HL-60 (cell line): ENCODE measurements at regions not wholly inside any gene's neighbourhood (a gene's known extent, or its start where the extent isn't known, plus 50 kb on each side); places are given as distances from the start of the nearest gene placed in this dataset.

Source experiments
- DNase-seq, 2 experiments: peaks; one replicate each; pipeline ENCODE4 v3.0.0-alpha.2; 2010 to 2020; ENCODE audit warnings: low read depth in 1 of 2, low spot score in 1 of 2
- H3K27ac ChIP-seq: fragments of 250-450 bp; sonication (Bioruptor Pico); replicated peaks from 2 replicates; pipeline ENCODE4 v1.5.1; 2020; ENCODE audit warnings: mild to moderate bottlenecking, moderate library complexity
- H3K27me3 ChIP-seq: fragments of 250-450 bp; sonication (Bioruptor Pico); 2 replicates; pipeline ENCODE4 v1.5.1; 2021; ENCODE audit warnings: mild to moderate bottlenecking, moderate library complexity; ENCODE audit not compliant: insufficient read depth, poor library complexity, severe bottlenecking
- H3K4me3 ChIP-seq: replicated peaks from 2 replicates; pipeline ENCODE4 v1.5.1; 2011; ENCODE audit warnings: mild to moderate bottlenecking, control low read depth, low read length; ENCODE audit not compliant: insufficient read depth
- CTCF ChIP-seq: IDR thresholded peaks from one replicate; pipeline ENCODE4 v1.5.1; 2011; ENCODE audit warnings: low read length, control low read depth, inconsistent platforms; ENCODE audit not compliant: insufficient read depth
- GABPA ChIP-seq: IDR thresholded peaks from 2 replicates; pipeline ENCODE4 v1.6.1; 2012; ENCODE audit warnings: low read depth
- POLR2AphosphoS5 ChIP-seq: IDR thresholded peaks from 2 replicates; pipeline ENCODE4 v1.6.1; 2012; ENCODE audit warnings: low read depth
- REST ChIP-seq: IDR thresholded peaks from 2 replicates; pipeline ENCODE4 v1.6.1; 2012; ENCODE audit warnings: low read depth; ENCODE audit not compliant: insufficient replicate concordance
- SPI1 ChIP-seq: IDR thresholded peaks from 2 replicates; pipeline ENCODE4 v1.6.1; 2012; ENCODE audit warnings: low read depth, mild to moderate bottlenecking, borderline replicate concordance

- Histone ChIP-seq H3K4me3 (no peak overlapping the region), H3K27ac (no peak overlapping the region), H3K27me3 (no peaks in the 10 kb centered on the region)
- no peak for DNase-seq
- TF ChIP-seq GABPA: no peak
- no peak for TF ChIP-seq SPI1
- no peak for TF ChIP-seq POLR2AphosphoS5
- no peak for TF ChIP-seq CTCF
- TF ChIP-seq REST: no peak
Observed at GRCh38 chr5:105015098-105015497, 1452.5 kb upstream of the NUDT12 start.

GRCh38 chr5:104998572-104998971, 1436.0 kb upstream of the NUDT12 start:
- DNase-seq: no peak
- H3K27ac ChIP-seq: no peak overlapping the region
- no peaks in the 10 kb centered on the region for H3K27me3 ChIP-seq
- TF ChIP-seq SPI1 (no peak), REST (no peak), POLR2AphosphoS5 (no peak), CTCF (no peak), GABPA (no peak)
- H3K4me3 ChIP-seq: no peak overlapping the region

- no peaks in the 10 kb centered on the region for H3K27me3 ChIP-seq
- no peak for TF ChIP-seq REST
- TF ChIP-seq GABPA: no peak
- no peak for TF ChIP-seq SPI1
- TF ChIP-seq CTCF: no peak
- TF ChIP-seq POLR2AphosphoS5: no peak
- no peak overlapping the region for H3K27ac ChIP-seq
- no peak overlapping the region for H3K4me3 ChIP-seq
- DNase-seq: no peak
Observed at GRCh38 chr5:104998169-104998568, 1435.6 kb upstream of the NUDT12 start.
